Stimulated activated naive B cell treated with anti-CD40 and anti-IgM and Interleukin-4, amounts not matched to agents 10 μg/mL and 1 μg/mL and 100 μg/mL, for 72 hours (primary cell): ENCODE measurements at regions not wholly inside any gene's neighbourhood (a gene's known extent, or its start where the extent isn't known, plus 50 kb on each side); places are given as distances from the start of the nearest gene placed in this dataset.

Source experiments
- ATAC-seq, 2 donors: fragments of 150-1000 bp; cut with Tn5 transposase; replicated peaks; 2 replicates each; pipeline ENCODE4 v1.10.0; 2021; ENCODE audit warnings: moderate library complexity in 1 of 2
- DNase-seq: peaks from one replicate; pipeline ENCODE4 v3.0.0; 2021
- H3K27ac Mint-ChIP-seq: one replicate; pipeline ENCODE4 v1.8.0; 2022; ENCODE audit warnings: mild to moderate bottlenecking, mixed read lengths
- H3K27me3 Mint-ChIP-seq, 2 donors: one replicate each; pipeline ENCODE4 v1.8.0; 2022; ENCODE audit warnings: mixed read lengths in 2 of 2
- H3K36me3 Mint-ChIP-seq, 2 donors: one replicate each; pipeline ENCODE4 v1.8.0; 2022; ENCODE audit warnings: mixed read lengths in 2 of 2, mild to moderate bottlenecking in 1 of 2
- H3K4me1 Mint-ChIP-seq, 2 donors: one replicate each; pipeline ENCODE4 v1.8.0; 2022; ENCODE audit warnings: mixed read lengths in 2 of 2, mild to moderate bottlenecking in 1 of 2
- H3K4me3 Mint-ChIP-seq, 2 donors: one replicate each; pipeline ENCODE4 v1.8.0; 2022; ENCODE audit warnings: mild to moderate bottlenecking in 2 of 2, mixed read lengths in 2 of 2, moderate library complexity in 1 of 2
- H3K9me3 Mint-ChIP-seq, 2 donors: one replicate each; pipeline ENCODE4 v1.8.0; 2022; ENCODE audit warnings: mixed read lengths in 2 of 2, mild to moderate bottlenecking in 1 of 2

GRCh38 chr16:66003201-66003600 is 363.3 kb upstream of the CDH5 start:
- H3K4me1 Mint-ChIP-seq, result no peaks in the 10 kb centered on the region
- no peak overlapping the region for H3K27ac Mint-ChIP-seq
- no peaks in the 10 kb centered on the region for H3K36me3 Mint-ChIP-seq
- no peak overlapping the region for H3K4me3 Mint-ChIP-seq
- ATAC-seq (no peak), DNase-seq (no peak)
- H3K27me3 Mint-ChIP-seq, result peaks cover 4 to 5% of the 10 kb centered on the region in 2 donors
- peaks cover 0 to 2% of the 10 kb centered on the region in 2 donors for H3K9me3 Mint-ChIP-seq

GRCh38 chr16:66002601-66003000 is 363.9 kb upstream of the CDH5 start:
- H3K27ac Mint-ChIP-seq, result no peak overlapping the region
- no peak overlapping the region for H3K4me3 Mint-ChIP-seq
- peaks cover 4 to 10% of the 10 kb centered on the region in 2 donors for H3K27me3 Mint-ChIP-seq
- no peak for DNase-seq
- H3K36me3 Mint-ChIP-seq, result no peaks in the 10 kb centered on the region
- no peaks in the 10 kb centered on the region for H3K4me1 Mint-ChIP-seq
- ATAC-seq, result no peak
- H3K9me3 Mint-ChIP-seq, result peaks cover 0 to 2% of the 10 kb centered on the region in 2 donors

GRCh38 chr16:66001432-66001831 is 365.1 kb upstream of the CDH5 start:
- no peak overlapping the region for H3K27ac Mint-ChIP-seq
- no peak overlapping the region for H3K4me3 Mint-ChIP-seq
- H3K27me3 Mint-ChIP-seq, result peaks cover 4 to 12% of the 10 kb centered on the region in 2 donors
- no peak for ATAC-seq
- peaks cover 0 to 2% of the 10 kb centered on the region in 2 donors for H3K9me3 Mint-ChIP-seq
- no peaks in the 10 kb centered on the region for H3K4me1 Mint-ChIP-seq
- DNase-seq, result no peak
- H3K36me3 Mint-ChIP-seq, result no peaks in the 10 kb centered on the region

- H3K36me3 Mint-ChIP-seq, result no peaks in the 10 kb centered on the region
These were observed 368.0 kb upstream of the CDH5 start for GRCh38 chr16:65998443-65998842.

GRCh38 chr16:65994291-65994690 is 372.2 kb upstream of the CDH5 start:
- Mint-ChIP-seq H3K36me3 (no peaks in the 10 kb centered on the region), H3K9me3 (peaks cover 0 to 2% of the 10 kb centered on the region in 2 donors), H3K27me3 (peaks cover 4 to 17% of the 10 kb centered on the region in 2 donors), H3K4me3 (no peak overlapping the region), H3K27ac (no peak overlapping the region), H3K4me1 (no peaks in the 10 kb centered on the region)
- no peak for ATAC-seq
- DNase-seq, result no peak

More at GRCh38 chr16:65998443-65998842, 368.0 kb upstream of the CDH5 start:
- DNase-seq (no peak), ATAC-seq (no peak)
- Mint-ChIP-seq H3K4me1 (no peaks in the 10 kb centered on the region), H3K27me3 (peaks cover 4 to 17% of the 10 kb centered on the region in 2 donors), H3K4me3 (no peak overlapping the region), H3K27ac (no peak overlapping the region), H3K9me3 (peaks cover 0 to 2% of the 10 kb centered on the region in 2 donors)

- DNase-seq (no peak), ATAC-seq (peak in 1 of 2 donors; percentile 10)
- Mint-ChIP-seq H3K27ac (no peak overlapping the region), H3K27me3 (peaks cover 0 to 6% of the 10 kb centered on the region in 2 donors), H3K9me3 (peaks cover 0 to 2% of the 10 kb centered on the region in 2 donors), H3K4me1 (no peaks in the 10 kb centered on the region), H3K4me3 (no peak overlapping the region), H3K36me3 (no peaks in the 10 kb centered on the region)
These were observed 375.3 kb upstream of the CDH5 start for GRCh38 chr16:65991149-65991701.

- no peak for DNase-seq
- Mint-ChIP-seq H3K9me3 (peaks cover 0 to 4% of the 10 kb centered on the region in 2 donors), H3K27ac (no peak overlapping the region), H3K4me3 (no peak overlapping the region), H3K36me3 (no peaks in the 10 kb centered on the region), H3K27me3 (peaks cover 2 to 6% of the 10 kb centered on the region in 2 donors), H3K4me1 (no peaks in the 10 kb centered on the region)
- no peak for ATAC-seq
These were observed 376.5 kb upstream of the CDH5 start for GRCh38 chr16:65989861-65990604.

GRCh38 chr16:65988024-65988595 is 378.4 kb upstream of the CDH5 start:
- Mint-ChIP-seq H3K36me3 (no peaks in the 10 kb centered on the region), H3K27ac (no peak overlapping the region), H3K4me3 (no peak overlapping the region), H3K9me3 (peaks cover 0 to 4% of the 10 kb centered on the region in 2 donors), H3K4me1 (no peaks in the 10 kb centered on the region), H3K27me3 (peaks cover 0 to 3% of the 10 kb centered on the region in 2 donors)
- ATAC-seq (no peak), DNase-seq (no peak)

- Mint-ChIP-seq H3K4me3 (no peak overlapping the region), H3K4me1 (no peaks in the 10 kb centered on the region), H3K36me3 (no peaks in the 10 kb centered on the region), H3K27ac (no peak overlapping the region), H3K9me3 (peaks cover 0 to 4% of the 10 kb centered on the region in 2 donors), H3K27me3 (peaks cover 0 to 3% of the 10 kb centered on the region in 2 donors)
- DNase-seq (no peak), ATAC-seq (no peak)
These were observed 382.2 kb upstream of the CDH5 start for GRCh38 chr16:65984296-65984695.

- ATAC-seq (no peak), DNase-seq (no peak)
- peaks cover 0 to 2% of the 10 kb centered on the region in 2 donors for H3K9me3 Mint-ChIP-seq
- peaks cover 0 to 3% of the 10 kb centered on the region in 2 donors for H3K27me3 Mint-ChIP-seq
- H3K4me1 Mint-ChIP-seq, result no peaks in the 10 kb centered on the region
- no peaks in the 10 kb centered on the region for H3K36me3 Mint-ChIP-seq
- no peak overlapping the region for H3K27ac Mint-ChIP-seq
- no peak overlapping the region for H3K4me3 Mint-ChIP-seq
These were observed 385.4 kb upstream of the CDH5 start for GRCh38 chr16:65981057-65981456.

GRCh38 chr16:65975049-65975708 is 391.3 kb upstream of the CDH5 start:
- no peaks in the 10 kb centered on the region for H3K4me1 Mint-ChIP-seq
- H3K27ac Mint-ChIP-seq, result no peak overlapping the region
- no peaks in the 10 kb centered on the region for H3K27me3 Mint-ChIP-seq
- DNase-seq (no peak), ATAC-seq (no peak)
- no peaks in the 10 kb centered on the region for H3K36me3 Mint-ChIP-seq
- peaks cover 5 to 13% of the 10 kb centered on the region in 2 donors for H3K9me3 Mint-ChIP-seq
- H3K4me3 Mint-ChIP-seq, result no peak overlapping the region

- H3K9me3 Mint-ChIP-seq, result peaks cover 5 to 6% of the 10 kb centered on the region in 2 donors
- ATAC-seq (no peak), DNase-seq (no peak)
These were observed 399.1 kb upstream of the CDH5 start for GRCh38 chr16:65967376-65967775.

GRCh38 chr16:65965628-65966027 is 400.9 kb upstream of the CDH5 start:
- no peaks in the 10 kb centered on the region for H3K36me3 Mint-ChIP-seq
- no peak overlapping the region for H3K4me3 Mint-ChIP-seq
- no peaks in the 10 kb centered on the region for H3K4me1 Mint-ChIP-seq
- ATAC-seq (no peak), DNase-seq (no peak)
- H3K27me3 Mint-ChIP-seq, result no peaks in the 10 kb centered on the region
- no peak overlapping the region for H3K27ac Mint-ChIP-seq
- H3K9me3 Mint-ChIP-seq, result peaks cover 1 to 4% of the 10 kb centered on the region in 2 donors

More at GRCh38 chr16:65967376-65967775, 399.1 kb upstream of the CDH5 start:
- Mint-ChIP-seq H3K27ac (no peak overlapping the region), H3K4me1 (no peaks in the 10 kb centered on the region), H3K4me3 (no peak overlapping the region), H3K27me3 (no peaks in the 10 kb centered on the region), H3K36me3 (no peaks in the 10 kb centered on the region)

GRCh38 chr16:65964752-65965151 is 401.7 kb upstream of the CDH5 start:
- Mint-ChIP-seq H3K27me3 (no peaks in the 10 kb centered on the region), H3K4me1 (no peaks in the 10 kb centered on the region), H3K9me3 (no peaks in the 10 kb centered on the region), H3K27ac (no peak overlapping the region), H3K36me3 (no peaks in the 10 kb centered on the region), H3K4me3 (no peak overlapping the region)
- ATAC-seq (no peak), DNase-seq (no peak)
